ENCODE measurements at regions not wholly inside any gene's neighbourhood (a gene's known extent, or its start where the extent isn't known, plus 50 kb on each side); places are given as distances from the start of the nearest gene placed in this dataset.

DNA sequence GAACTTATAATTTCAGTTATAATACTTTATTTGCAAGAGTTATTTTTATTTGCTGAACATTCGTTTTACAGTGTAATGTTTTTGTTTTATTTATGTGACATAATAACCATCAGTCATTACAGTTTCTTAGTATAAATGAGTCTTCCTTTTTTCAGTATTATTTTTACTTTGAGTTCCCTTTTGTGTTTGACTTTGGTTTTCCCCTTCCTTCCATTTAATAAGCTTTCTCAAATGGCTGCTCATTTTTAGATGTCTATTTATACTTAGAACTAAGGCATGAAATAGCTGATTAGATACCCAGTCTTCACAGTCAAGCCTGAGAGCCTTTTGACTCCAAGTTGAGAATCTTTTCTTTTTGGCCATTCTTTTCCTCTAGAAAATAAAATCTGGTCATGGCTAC lies 404.5 kb downstream of the LRFN5 start:
- DNase-seq = no peak

DNA sequence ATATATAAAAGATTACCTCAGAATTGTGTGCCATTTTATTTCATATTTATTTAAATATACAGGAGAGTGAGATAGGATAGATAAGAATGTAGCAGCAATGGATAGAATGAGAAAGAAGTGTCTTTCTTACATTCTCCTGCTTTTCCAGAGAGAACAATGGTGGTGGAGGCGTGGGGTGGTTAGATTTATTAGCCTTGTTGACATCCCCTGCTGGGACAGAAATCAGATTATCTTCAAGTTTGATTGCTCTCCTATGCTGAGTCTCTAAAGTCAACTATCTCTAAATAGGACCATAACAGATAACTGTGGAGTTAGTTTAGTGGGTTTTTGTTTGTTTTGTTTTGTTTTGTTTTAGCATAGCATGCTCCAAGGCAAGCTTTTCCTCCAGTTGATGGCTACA lies 397.6 kb downstream of the LRFN5 start:
- no peak for DNase-seq

DNA sequence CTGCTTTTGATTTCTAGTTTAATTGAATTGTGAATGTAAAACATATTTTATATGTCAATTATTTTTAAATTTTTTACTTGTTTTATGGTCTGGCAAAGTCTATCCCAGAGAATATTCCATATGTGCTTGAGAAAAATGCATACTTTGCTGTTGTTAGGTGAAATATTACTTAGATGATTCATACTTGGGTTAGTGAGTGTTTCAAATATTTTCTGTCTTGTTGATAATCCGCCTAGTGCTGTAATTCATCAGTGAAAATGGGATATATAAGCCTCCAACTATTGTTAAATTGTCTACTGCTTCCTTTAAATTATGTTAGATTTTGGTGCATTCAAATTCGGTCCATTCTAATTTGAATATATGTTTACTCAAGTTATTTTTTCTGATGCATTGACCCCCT lies 395.5 kb downstream of the LRFN5 start:
- no peak for DNase-seq

- DNase-seq = no peak
These were observed 394.8 kb downstream of the LRFN5 start for GRCh38 chr14:42001431-42001830.

- DNase-seq = no peak
These were observed 393.8 kb downstream of the LRFN5 start for GRCh38 chr14:42000450-42000849.

- no peak for DNase-seq
These were observed 387.0 kb downstream of the LRFN5 start for GRCh38 chr14:41993687-41994086.

- no peak for DNase-seq
These were observed 380.0 kb downstream of the LRFN5 start for GRCh38 chr14:41986700-41987099.

DNA sequence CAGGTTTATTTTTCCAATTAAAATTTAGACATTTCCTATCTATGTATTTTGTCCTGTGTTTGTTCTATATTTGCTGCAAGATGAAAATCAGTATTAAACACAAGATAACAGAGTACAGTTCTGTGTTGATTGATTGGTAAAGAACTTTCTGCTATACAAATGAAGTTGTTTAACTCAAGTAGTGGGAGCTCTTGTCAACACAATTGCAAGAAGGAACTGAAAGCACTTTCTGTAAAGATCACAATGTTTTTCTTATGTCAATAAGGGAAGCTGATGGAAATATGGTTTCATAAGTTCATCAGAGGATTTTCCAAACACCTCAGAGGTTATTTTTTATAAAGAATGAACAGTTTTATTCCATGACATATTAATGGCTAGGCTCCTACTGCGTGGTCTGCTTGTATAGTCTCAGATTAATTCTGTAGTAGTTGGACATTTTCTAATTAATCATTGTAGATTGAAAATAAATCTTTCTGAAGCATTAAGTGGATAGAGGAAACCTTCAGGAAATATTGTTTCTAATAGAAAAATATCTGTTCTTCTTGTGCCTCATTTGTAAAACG lies 379.5 kb downstream of the LRFN5 start:
- DNase-seq = no peak

DNA sequence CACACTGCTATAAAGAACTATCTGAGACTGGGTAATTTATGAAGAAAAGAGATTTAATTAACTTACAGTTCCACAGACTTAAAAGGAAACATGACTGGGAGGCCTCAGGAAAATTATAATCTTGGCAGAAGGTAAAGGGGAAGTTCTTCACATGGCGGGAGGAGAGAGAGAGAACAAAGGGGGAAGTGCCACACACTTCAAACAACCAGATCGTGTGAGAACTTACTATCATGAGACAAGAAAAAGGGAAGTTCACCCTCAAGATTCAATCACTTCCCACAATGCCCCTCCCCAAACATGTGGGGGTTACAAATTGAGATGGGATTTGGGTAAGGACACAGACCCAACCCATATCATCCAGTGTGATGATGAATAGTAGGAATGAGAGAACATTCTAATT lies 366.5 kb downstream of the LRFN5 start:
- DNase-seq = no peak

- DNase-seq = no peak
These were observed 365.9 kb downstream of the LRFN5 start for GRCh38 chr14:41972531-41972930.

DNA sequence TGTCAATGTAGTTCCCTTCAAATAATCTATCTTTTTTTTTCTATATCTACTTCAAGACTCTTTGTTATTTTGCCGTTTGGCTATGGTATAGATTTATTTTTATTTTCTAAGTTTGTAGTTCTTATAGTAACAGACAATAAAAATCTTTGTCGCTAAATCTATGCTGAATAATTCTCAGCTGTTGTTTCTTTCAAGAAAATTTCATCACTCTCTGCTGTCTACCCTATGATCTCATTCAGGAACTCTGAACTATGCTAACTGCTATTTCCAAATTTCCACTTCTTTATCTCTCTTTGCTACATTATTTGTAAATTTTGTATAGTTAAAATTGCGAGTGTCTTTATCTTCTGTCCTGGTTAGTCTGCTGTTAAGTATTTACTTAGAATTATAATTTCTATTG lies 353.6 kb downstream of the LRFN5 start:
- DNase-seq = no peak

GRCh38 chr14:41957459-41957858 lies 350.8 kb downstream of the LRFN5 start:
- no peak for DNase-seq
